Esophagus squamous epithelium (tissue), 4 donors: ENCODE measurements at regions not wholly inside any gene's neighbourhood (a gene's known extent, or its start where the extent isn't known, plus 50 kb on each side); places are given as distances from the start of the nearest gene placed in this dataset.

ENCODE experiments used
- CTCF ChIP-seq, 6 experiments: fragments of 450-650 bp in 4 of 6; fragments of 200-600 bp in 2 of 6; sonication (generic) in 2 of 6; IDR thresholded peaks; one replicate each; pipeline ENCODE4 v1.5.1; 2016 to 2019; ENCODE audit warnings: antibody characterized with exemption in 6 of 6, mild to moderate bottlenecking in 4 of 6, moderate library complexity in 4 of 6
- POLR2A ChIP-seq, 4 donors: fragments of 450-650 bp; IDR thresholded peaks; one replicate each; pipeline ENCODE4 v1.6.1; 2017; ENCODE audit warnings: antibody characterized with exemption in 4 of 4, mild to moderate bottlenecking in 4 of 4, moderate library complexity in 3 of 4

GRCh38 chr20:51271931-51272330 lies 249.0 kb upstream of the KCNG1 start:
- TF ChIP-seq CTCF (IDR thresholded peaks at IDR 0.05) (no peak), POLR2A (IDR thresholded peaks at IDR 0.05) (no peak)
